H1 (cell line): ENCODE measurements at regions not wholly inside any gene's neighbourhood (a gene's known extent, or its start where the extent isn't known, plus 50 kb on each side); places are given as distances from the start of the nearest gene placed in this dataset.

ENCODE experiments used
- CTCF ChIA-PET: fragments of 300-600 bp; sonication (Branson Sonifier 250); formaldehyde crosslinking; loops from one replicate; lab custom pipeline; 2021; ENCODE audit not compliant: partially characterized antibody; lab: Charles Lee
- POLR2A ChIA-PET: fragments of 300-600 bp; sonication (Branson Sonifier 250); formaldehyde crosslinking; loops from one replicate; lab custom pipeline; 2021; ENCODE audit warnings: inconsistent platforms; ENCODE audit not compliant: partially characterized antibody; lab: Charles Lee
- DNase-seq, 2 experiments: peaks; one replicate each; pipeline versions ENCODE4 v3.0.0 to v3.0.0-alpha.2; 2010 to 2022; ENCODE audit warnings: low spot score in 2 of 2, low read depth in 1 of 2, mixed read lengths in 1 of 2
- FAIRE-seq: peaks from 2 replicates; lab custom pipeline; 2011; peaks lifted over from hg19 to GRCh38; lab: Jason Lieb, UNC
- H2AFZ ChIP-seq: 2 replicates; pipeline ENCODE4 v1.8.1; 2012; ENCODE audit warnings: low read length, inconsistent platforms
- H2AK5ac ChIP-seq: 2 replicates; pipeline ENCODE4 v1.6.1; 2013; ENCODE audit warnings: low read depth, low read length
- H2BK120ac ChIP-seq: replicated peaks from 2 replicates; pipeline ENCODE3; 2013; ENCODE audit warnings: low read depth, low read length, inconsistent platforms
- H2BK12ac ChIP-seq: 2 replicates; pipeline ENCODE4 v1.6.1; 2013; ENCODE audit warnings: low read depth, low read length
- H2BK15ac ChIP-seq: 2 replicates; pipeline ENCODE4 v1.6.1; 2013; ENCODE audit warnings: low read length
- H2BK20ac ChIP-seq: 2 replicates; pipeline ENCODE4 v1.6.1; 2013; ENCODE audit warnings: low read length
- H2BK5ac ChIP-seq: 2 replicates; pipeline ENCODE4 v1.6.1; 2013; ENCODE audit warnings: low read depth, low read length
- H3K14ac ChIP-seq: 2 replicates; pipeline ENCODE4 v1.6.1; 2013; ENCODE audit warnings: inconsistent platforms; ENCODE audit not compliant: insufficient read length
- H3K18ac ChIP-seq: 2 replicates; pipeline ENCODE4 v1.6.1; 2013; ENCODE audit warnings: low read length; ENCODE audit errors: extremely low read depth
- H3K23ac ChIP-seq: 2 replicates; pipeline ENCODE4 v1.6.1; 2013; ENCODE audit warnings: inconsistent platforms; ENCODE audit not compliant: insufficient read length
- H3K23me2 ChIP-seq: 2 replicates; pipeline ENCODE4 v1.6.1; 2013; ENCODE audit warnings: low read depth, low read length
- H3K27ac ChIP-seq: 2 replicates; pipeline ENCODE4 v1.6.1; 2011; ENCODE audit warnings: low read depth, low read length, inconsistent platforms
- H3K27me3 ChIP-seq, 4 experiments: replicated peaks in 1 of 4; 1 replicate in 1 of 4; 2 replicates in 3 of 4; pipeline versions ENCODE4 v1.6.1 to v1.8.1; 2011 to 2013; ENCODE audit warnings: low read length in 3 of 4, mild to moderate bottlenecking in 3 of 4, inconsistent platforms in 2 of 4, mixed read lengths in 2 of 4, moderate library complexity in 1 of 4; ENCODE audit not compliant: control insufficient read depth in 3 of 4, insufficient read depth in 3 of 4; ENCODE audit errors: extremely low read depth in 1 of 4
- H3K36me3 ChIP-seq, 4 experiments: 2 replicates each; pipeline versions ENCODE4 v1.6.1 to v1.8.1; 2011 to 2013; ENCODE audit warnings: mild to moderate bottlenecking in 4 of 4, low read length in 3 of 4, moderate library complexity in 2 of 4, control low read depth in 1 of 4, inconsistent platforms in 1 of 4; ENCODE audit not compliant: insufficient read depth in 4 of 4, control insufficient read depth in 2 of 4
- H3K4ac ChIP-seq: replicated peaks from 2 replicates; pipeline ENCODE3; 2013; ENCODE audit warnings: low read length, low read depth, mixed read lengths, inconsistent platforms; ENCODE audit not compliant: insufficient read length
- H3K4me1 ChIP-seq, 4 experiments: replicated peaks in 1 of 4; 1 replicate in 1 of 4; 2 replicates in 3 of 4; pipeline versions ENCODE4 v1.6.1 to v1.8.1; 2011 to 2013; ENCODE audit warnings: low read length in 3 of 4, inconsistent platforms in 2 of 4, mixed read lengths in 1 of 4; ENCODE audit not compliant: insufficient read depth in 4 of 4, control insufficient read depth in 3 of 4
- H3K4me2 ChIP-seq, 2 experiments: 2 replicates each; pipeline versions ENCODE4 v1.6.1 to v1.8.1; 2011 to 2013; ENCODE audit warnings: low read depth in 2 of 2, low read length in 2 of 2, control low read depth in 1 of 2, inconsistent platforms in 1 of 2, mild to moderate bottlenecking in 1 of 2; ENCODE audit not compliant: insufficient read depth in 1 of 2
- H3K4me3 ChIP-seq, 4 experiments: fragments of 200-600, 300-600 bp in 1 of 4; sonication (generic), shearing (Covaris generic), sonication (Bioruptor Twin) in 1 of 4; 2 replicates each; pipeline versions ENCODE4 v1.5.1 to v1.8.1; 2011 to 2016; ENCODE audit warnings: low read length in 4 of 4, low read depth in 3 of 4, control low read depth in 2 of 4, inconsistent platforms in 2 of 4, mild to moderate bottlenecking in 2 of 4, mixed read lengths in 1 of 4, moderate library complexity in 1 of 4; ENCODE audit not compliant: insufficient read depth in 2 of 4; ENCODE audit errors: extremely low read depth in 1 of 4
- H3K56ac ChIP-seq: replicated peaks from 2 replicates; pipeline ENCODE3; 2013; ENCODE audit warnings: low read depth, mild to moderate bottlenecking, mixed read lengths, low read length, inconsistent platforms; ENCODE audit not compliant: insufficient read length
- H3K79me1 ChIP-seq: 2 replicates; pipeline ENCODE4 v1.6.1; 2013; ENCODE audit warnings: low read depth, low read length, control low read depth
- H3K79me2 ChIP-seq, 2 experiments: 2 replicates each; pipeline versions ENCODE4 v1.6.1 to v1.8.1; 2012 to 2013; ENCODE audit warnings: low read length in 2 of 2, mild to moderate bottlenecking in 2 of 2, inconsistent platforms in 1 of 2; ENCODE audit not compliant: insufficient read depth in 2 of 2, control insufficient read depth in 1 of 2
- H3K9ac ChIP-seq, 4 experiments: replicated peaks in 1 of 4; 1 replicate in 1 of 4; 2 replicates in 3 of 4; pipeline versions ENCODE4 v1.6.1 to v1.8.1; 2011 to 2013; ENCODE audit warnings: low read depth in 3 of 4, low read length in 3 of 4, control low read depth in 2 of 4, mild to moderate bottlenecking in 2 of 4, moderate library complexity in 2 of 4, inconsistent platforms in 1 of 4; ENCODE audit errors: extremely low read depth in 1 of 4
- H3K9me3 ChIP-seq, 2 experiments: 2 replicates each; pipeline versions ENCODE4 v1.6.1 to v1.8.1; 2012 to 2013; ENCODE audit warnings: mild to moderate bottlenecking in 2 of 2, moderate library complexity in 2 of 2, control low read depth in 1 of 2, inconsistent platforms in 1 of 2, low read depth in 1 of 2, low read length in 1 of 2, mixed read lengths in 1 of 2; ENCODE audit not compliant: insufficient read depth in 2 of 2
- H4K20me1 ChIP-seq, 2 experiments: replicated peaks in 1 of 2; 2 replicates each; pipeline versions ENCODE3 to v1.8.1; 2011 to 2013; ENCODE audit warnings: inconsistent platforms in 2 of 2, low read length in 2 of 2, mild to moderate bottlenecking in 1 of 2; ENCODE audit not compliant: insufficient read depth in 2 of 2, control insufficient read depth in 1 of 2
- H4K5ac ChIP-seq: 2 replicates; pipeline ENCODE4 v1.6.1; 2013; ENCODE audit warnings: low read length, low read depth, mixed read lengths, inconsistent platforms; ENCODE audit not compliant: insufficient read length
- H4K8ac ChIP-seq: 2 replicates; pipeline ENCODE4 v1.8.0; 2013; ENCODE audit warnings: mild to moderate bottlenecking, moderate library complexity, low read length, inconsistent platforms; ENCODE audit not compliant: insufficient read depth; ENCODE audit errors: extremely low read depth
- H4K91ac ChIP-seq: replicated peaks from 2 replicates; pipeline ENCODE3; 2013; ENCODE audit warnings: low read length, mixed read lengths, inconsistent platforms; ENCODE audit not compliant: insufficient read length
- RAD21 ChIP-seq, 2 experiments: IDR thresholded peaks in 1 of 2; conservative IDR thresholded peaks in 1 of 2; 2 replicates each; pipeline ENCODE4 v1.6.1; 2011; ENCODE audit warnings: low read depth in 2 of 2, low read length in 2 of 2, improper control_type of control experiment in 1 of 2, inconsistent platforms in 1 of 2, mild to moderate bottlenecking in 1 of 2, moderate library complexity in 1 of 2
- TCF12 ChIP-seq: IDR thresholded peaks from 2 replicates; pipeline ENCODE4 v1.6.1; 2011; ENCODE audit warnings: low read depth, mild to moderate bottlenecking, low read length
- whole genome bisulfite sequencing, 2 experiments: shearing (Covaris generic) in 1 of 2; methylation state at CpG; one replicate each; pipeline versions ENCODE4 v1.1.6 to v1.1.7; 2013 to 2015; ENCODE audit warnings: low lambda C conversion rate in 2 of 2, mixed read lengths in 2 of 2, inconsistent platforms in 1 of 2, low coverage in 1 of 2, missing lambda C conversion rate in 1 of 2; ENCODE audit not compliant: insufficient replicate concordance in 2 of 2, insufficient coverage in 1 of 2, insufficient read length in 1 of 2; ENCODE audit errors: extremely low coverage in 1 of 2, missing lambda C conversion rate in 1 of 2; 5-methylcytosine and 5-hydroxymethylcytosine counted together

GRCh38 chr5:68970617-68971016 is 123.2 kb upstream of the SLC30A5 start:
- H2BK12ac ChIP-seq = no peak overlapping the region
- no peaks in the 10 kb centered on the region for H3K9me3 ChIP-seq
- no peak overlapping the region for H3K4ac ChIP-seq
- no peak overlapping the region for H3K56ac ChIP-seq
- H2AFZ ChIP-seq = peak overlapping the region; percentile 55; the same call in 1 of the 2 replicates
- peaks cover 5% of the 10 kb centered on the region; the same call in 1 of the 2 replicates for H3K23me2 ChIP-seq
- no peak overlapping the region for H2BK15ac ChIP-seq
- H4K20me1 ChIP-seq = peaks cover 0 to 4% of the 10 kb centered on the region in 2 experiments
- H2BK120ac ChIP-seq = no peak overlapping the region
- no peaks in the 10 kb centered on the region for H3K27me3 ChIP-seq
- no peak for FAIRE-seq
- H4K5ac ChIP-seq = no peak overlapping the region
- H4K8ac ChIP-seq = no peak overlapping the region
- no peak overlapping the region for H3K4me2 ChIP-seq
- H4K91ac ChIP-seq = no peak overlapping the region
- no peak overlapping the region for H3K4me3 ChIP-seq
- H3K79me1 ChIP-seq = no peaks in the 10 kb centered on the region
- 95% methylated on average over 5 of the region's 5 CpGs; no CpG with 5 or more reads in 1 of the 2 experiments for WGBS, 2 experiments
- ChIA-PET POLR2A (interaction anchor here (0.9 kb wide), 1 partner anchor 49 kb away, joined by 3 read pairs; no protein-coding TSS in a partner anchor), CTCF (interaction anchor here (0.7 to 1.5 kb wide), 4 partner anchors 15 to 684 kb away, joined by 3 read pairs; no protein-coding TSS in a partner anchor)
- H2AK5ac ChIP-seq = no peak overlapping the region
- H3K36me3 ChIP-seq = no peaks in the 10 kb centered on the region
- H2BK5ac ChIP-seq = no peak overlapping the region
- no peak overlapping the region for H3K18ac ChIP-seq
- no peak overlapping the region for H3K9ac ChIP-seq
- H3K14ac ChIP-seq = no peak overlapping the region
- H3K23ac ChIP-seq = no peak overlapping the region
- H3K4me1 ChIP-seq = no peaks in the 10 kb centered on the region
- DNase-seq = no peak
- H3K27ac ChIP-seq = no peak overlapping the region
- H3K79me2 ChIP-seq = no peaks in the 10 kb centered on the region
- TF ChIP-seq TCF12 (no peak), RAD21 (IDR thresholded peaks at IDR 0.05 in 1 of 2, conservative IDR thresholded peaks at IDR 0.05 in 1 of 2; ENCODE audit: low read depth in 2 of 2, low read length in 2 of 2) (no peak)
- TF ChIP-seq, all 59 proteins: peak for 0
- 0 out of 2 replicates have a peak overlapping the region, but pooled peaks have one; percentile 6 for H2BK20ac ChIP-seq
